ENCODE measurements at regions not wholly inside any gene's neighbourhood (a gene's known extent, or its start where the extent isn't known, plus 50 kb on each side); places are given as distances from the start of the nearest gene placed in this dataset.
A peak's percentile ranks its signal among the peaks of the same experiment; 100 is the strongest.

GRCh38 chr2:205902041-205902899, 183.7 kb downstream of the INO80D start:
- H3K4me3 ChIP-seq (ENCODE audit: low read length in 2 of 2): no peak overlapping the region
- no peaks in the 10 kb centered on the region for H3K9me3 ChIP-seq (ENCODE audit: control insufficient read depth in 2 of 2, low read length in 2 of 2)
- H3K27ac ChIP-seq (ENCODE audit: low read length): no peak overlapping the region
- H3K36me3 ChIP-seq (ENCODE audit: control insufficient read depth in 2 of 2, insufficient read depth in 2 of 2, low read length in 2 of 2): no peaks in the 10 kb centered on the region
- H3K9ac ChIP-seq (ENCODE audit: low read length in 2 of 2): no peak overlapping the region
- no peaks in the 10 kb centered on the region for H3K4me1 ChIP-seq (ENCODE audit: control insufficient read depth, insufficient read depth, low read length)
- H3K27me3 ChIP-seq (ENCODE audit: control insufficient read depth in 1 of 2, insufficient read depth in 2 of 2, low read length in 2 of 2): no peaks in the 10 kb centered on the region

- no peak overlapping the region for H3K9ac ChIP-seq (ENCODE audit: low read length in 2 of 2)
- no peak overlapping the region for H3K27ac ChIP-seq (ENCODE audit: low read length)
- H3K36me3 ChIP-seq (ENCODE audit: control insufficient read depth in 2 of 2, insufficient read depth in 2 of 2, low read length in 2 of 2): no peaks in the 10 kb centered on the region
- H3K4me3 ChIP-seq (ENCODE audit: low read length in 2 of 2): no peak overlapping the region
- H3K9me3 ChIP-seq (ENCODE audit: control insufficient read depth in 2 of 2, low read length in 2 of 2): no peaks in the 10 kb centered on the region
- H3K4me1 ChIP-seq (ENCODE audit: control insufficient read depth, insufficient read depth, low read length): peaks cover 5% of the 10 kb centered on the region
- no peaks in the 10 kb centered on the region for H3K27me3 ChIP-seq (ENCODE audit: control insufficient read depth in 1 of 2, insufficient read depth in 2 of 2, low read length in 2 of 2)
Measured at GRCh38 chr2:205901491-205901890, 184.5 kb downstream of the INO80D start.

GRCh38 chr2:205898744-205899143, 187.2 kb downstream of the INO80D start:
- no peak overlapping the region for H3K4me3 ChIP-seq (ENCODE audit: low read length in 2 of 2)
- H3K4me1 ChIP-seq (ENCODE audit: control insufficient read depth, insufficient read depth, low read length): peaks cover 12% of the 10 kb centered on the region
- no peak overlapping the region for H3K9ac ChIP-seq (ENCODE audit: low read length in 2 of 2)
- no peaks in the 10 kb centered on the region for H3K27me3 ChIP-seq (ENCODE audit: control insufficient read depth in 1 of 2, insufficient read depth in 2 of 2, low read length in 2 of 2)
- H3K27ac ChIP-seq (ENCODE audit: low read length): no peak overlapping the region
- H3K36me3 ChIP-seq (ENCODE audit: control insufficient read depth in 2 of 2, insufficient read depth in 2 of 2, low read length in 2 of 2): no peaks in the 10 kb centered on the region
- no peaks in the 10 kb centered on the region for H3K9me3 ChIP-seq (ENCODE audit: control insufficient read depth in 2 of 2, low read length in 2 of 2)

- Histone ChIP-seq H3K4me3 (ENCODE audit: low read length in 2 of 2) (peak overlapping the region in 1 of 2 donors; percentile 18), H3K27ac (ENCODE audit: low read length) (peak overlapping the region; percentile 37)
Measured at GRCh38 chr2:205895981-205896655, 189.9 kb downstream of the INO80D start.

GRCh38 chr2:205892665-205893259, 193.2 kb downstream of the INO80D start:
- no peaks in the 10 kb centered on the region for H3K27me3 ChIP-seq (ENCODE audit: control insufficient read depth in 1 of 2, insufficient read depth in 2 of 2, low read length in 2 of 2)
- H3K36me3 ChIP-seq (ENCODE audit: control insufficient read depth in 2 of 2, insufficient read depth in 2 of 2, low read length in 2 of 2): no peaks in the 10 kb centered on the region
- no peaks in the 10 kb centered on the region for H3K9me3 ChIP-seq (ENCODE audit: control insufficient read depth in 2 of 2, low read length in 2 of 2)
- H3K4me1 ChIP-seq (ENCODE audit: control insufficient read depth, insufficient read depth, low read length): peaks cover 30% of the 10 kb centered on the region
- peak overlapping the region; percentile 28 to 59 for H3K4me3 ChIP-seq (ENCODE audit: low read length in 2 of 2)
- peak overlapping the region; percentile 69 for H3K27ac ChIP-seq (ENCODE audit: low read length)
- peak overlapping the region; percentile 12 to 21 for H3K9ac ChIP-seq (ENCODE audit: low read length in 2 of 2)

More at GRCh38 chr2:205895981-205896655, 189.9 kb downstream of the INO80D start:
- Histone ChIP-seq H3K36me3 (ENCODE audit: control insufficient read depth in 2 of 2, insufficient read depth in 2 of 2, low read length in 2 of 2) (no peaks in the 10 kb centered on the region), H3K27me3 (ENCODE audit: control insufficient read depth in 1 of 2, insufficient read depth in 2 of 2, low read length in 2 of 2) (no peaks in the 10 kb centered on the region), H3K9ac (ENCODE audit: low read length in 2 of 2) (no peak overlapping the region), H3K4me1 (ENCODE audit: control insufficient read depth, insufficient read depth, low read length) (peaks cover 27% of the 10 kb centered on the region), H3K9me3 (ENCODE audit: control insufficient read depth in 2 of 2, low read length in 2 of 2) (no peaks in the 10 kb centered on the region)

- H3K9ac ChIP-seq (ENCODE audit: low read length in 2 of 2): peak overlapping the region; percentile 12 to 21
- H3K36me3 ChIP-seq (ENCODE audit: control insufficient read depth in 2 of 2, insufficient read depth in 2 of 2, low read length in 2 of 2): no peaks in the 10 kb centered on the region
- H3K27ac ChIP-seq (ENCODE audit: low read length): peak overlapping the region; percentile 69
- H3K27me3 ChIP-seq (ENCODE audit: control insufficient read depth in 1 of 2, insufficient read depth in 2 of 2, low read length in 2 of 2): no peaks in the 10 kb centered on the region
- peaks cover 31% of the 10 kb centered on the region for H3K4me1 ChIP-seq (ENCODE audit: control insufficient read depth, insufficient read depth, low read length)
- H3K4me3 ChIP-seq (ENCODE audit: low read length in 2 of 2): peak overlapping the region; percentile 28 to 59
- H3K9me3 ChIP-seq (ENCODE audit: control insufficient read depth in 2 of 2, low read length in 2 of 2): no peaks in the 10 kb centered on the region
Measured at GRCh38 chr2:205892251-205892655, 193.7 kb downstream of the INO80D start.

GRCh38 chr2:205889114-205889513, 196.9 kb downstream of the INO80D start:
- peaks cover 28% of the 10 kb centered on the region for H3K4me1 ChIP-seq (ENCODE audit: control insufficient read depth, insufficient read depth, low read length)
- no peak overlapping the region for H3K9ac ChIP-seq (ENCODE audit: low read length in 2 of 2)
- no peak overlapping the region for H3K4me3 ChIP-seq (ENCODE audit: low read length in 2 of 2)
- no peaks in the 10 kb centered on the region for H3K9me3 ChIP-seq (ENCODE audit: control insufficient read depth in 2 of 2, low read length in 2 of 2)
- no peaks in the 10 kb centered on the region for H3K36me3 ChIP-seq (ENCODE audit: control insufficient read depth in 2 of 2, insufficient read depth in 2 of 2, low read length in 2 of 2)
- H3K27ac ChIP-seq (ENCODE audit: low read length): no peak overlapping the region
- no peaks in the 10 kb centered on the region for H3K27me3 ChIP-seq (ENCODE audit: control insufficient read depth in 1 of 2, insufficient read depth in 2 of 2, low read length in 2 of 2)

GRCh38 chr2:205887637-205888036, 198.3 kb downstream of the INO80D start:
- H3K9me3 ChIP-seq (ENCODE audit: control insufficient read depth in 2 of 2, low read length in 2 of 2): no peaks in the 10 kb centered on the region
- H3K9ac ChIP-seq (ENCODE audit: low read length in 2 of 2): no peak overlapping the region
- H3K36me3 ChIP-seq (ENCODE audit: control insufficient read depth in 2 of 2, insufficient read depth in 2 of 2, low read length in 2 of 2): no peaks in the 10 kb centered on the region
- no peaks in the 10 kb centered on the region for H3K27me3 ChIP-seq (ENCODE audit: control insufficient read depth in 1 of 2, insufficient read depth in 2 of 2, low read length in 2 of 2)
- H3K4me1 ChIP-seq (ENCODE audit: control insufficient read depth, insufficient read depth, low read length): peaks cover 32% of the 10 kb centered on the region
- H3K4me3 ChIP-seq (ENCODE audit: low read length in 2 of 2): no peak overlapping the region
- H3K27ac ChIP-seq (ENCODE audit: low read length): no peak overlapping the region

GRCh38 chr2:205885492-205886099, 200.4 kb downstream of the INO80D start:
- H3K4me3 ChIP-seq (ENCODE audit: low read length in 2 of 2): no peak overlapping the region
- no peaks in the 10 kb centered on the region for H3K9me3 ChIP-seq (ENCODE audit: control insufficient read depth in 2 of 2, low read length in 2 of 2)
- H3K9ac ChIP-seq (ENCODE audit: low read length in 2 of 2): no peak overlapping the region
- H3K27ac ChIP-seq (ENCODE audit: low read length): peak overlapping the region; percentile 46
- H3K36me3 ChIP-seq (ENCODE audit: control insufficient read depth in 2 of 2, insufficient read depth in 2 of 2, low read length in 2 of 2): no peaks in the 10 kb centered on the region
- H3K4me1 ChIP-seq (ENCODE audit: control insufficient read depth, insufficient read depth, low read length): peaks cover 24% of the 10 kb centered on the region
- H3K27me3 ChIP-seq (ENCODE audit: control insufficient read depth in 1 of 2, insufficient read depth in 2 of 2, low read length in 2 of 2): no peaks in the 10 kb centered on the region

- H3K9ac ChIP-seq (ENCODE audit: low read length in 2 of 2): no peak overlapping the region
- H3K27me3 ChIP-seq (ENCODE audit: control insufficient read depth in 1 of 2, insufficient read depth in 2 of 2, low read length in 2 of 2): no peaks in the 10 kb centered on the region
- no peaks in the 10 kb centered on the region for H3K36me3 ChIP-seq (ENCODE audit: control insufficient read depth in 2 of 2, insufficient read depth in 2 of 2, low read length in 2 of 2)
- H3K4me1 ChIP-seq (ENCODE audit: control insufficient read depth, insufficient read depth, low read length): peaks cover 21% of the 10 kb centered on the region
- H3K4me3 ChIP-seq (ENCODE audit: low read length in 2 of 2): no peak overlapping the region
- no peak overlapping the region for H3K27ac ChIP-seq (ENCODE audit: low read length)
- H3K9me3 ChIP-seq (ENCODE audit: control insufficient read depth in 2 of 2, low read length in 2 of 2): no peaks in the 10 kb centered on the region
Measured at GRCh38 chr2:205883965-205884364, 201.7 kb downstream of the NRP2 start.
